GM12874 (cell line): ENCODE measurements at regions not wholly inside any gene's neighbourhood (a gene's known extent, or its start where the extent isn't known, plus 50 kb on each side); places are given as distances from the start of the nearest gene placed in this dataset.

Experiments used
- CTCF ChIP-seq: IDR thresholded peaks from 2 replicates; pipeline ENCODE4 v1.5.1; 2011; ENCODE audit warnings: low read depth, mild to moderate bottlenecking, control low read depth, low read length, moderate library complexity; ENCODE audit not compliant: insufficient read depth

GRCh38 chr2:57126410-57126809 is 920.2 kb upstream of the VRK2 start:
- no peak for TF ChIP-seq CTCF

DNA sequence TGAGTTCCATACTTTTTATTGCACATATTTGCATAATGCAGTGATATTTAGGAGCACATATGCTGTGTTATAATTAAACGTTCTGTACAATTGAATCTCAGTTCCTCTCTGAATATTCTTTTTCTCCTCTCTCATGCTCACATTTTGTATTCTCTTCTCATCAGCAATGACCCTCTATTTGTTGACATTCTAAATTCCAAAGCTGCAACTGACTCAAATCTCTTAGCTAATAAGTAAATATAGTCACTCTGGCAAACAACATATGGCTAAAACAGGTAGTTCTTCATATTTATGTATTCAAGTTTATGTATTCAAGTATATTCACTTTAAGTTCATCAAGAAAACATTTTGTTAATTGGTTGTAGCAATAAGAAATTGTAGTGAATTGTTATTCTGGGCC is 907.4 kb upstream of the VRK2 start:
- TF ChIP-seq CTCF, result no peak

DNA sequence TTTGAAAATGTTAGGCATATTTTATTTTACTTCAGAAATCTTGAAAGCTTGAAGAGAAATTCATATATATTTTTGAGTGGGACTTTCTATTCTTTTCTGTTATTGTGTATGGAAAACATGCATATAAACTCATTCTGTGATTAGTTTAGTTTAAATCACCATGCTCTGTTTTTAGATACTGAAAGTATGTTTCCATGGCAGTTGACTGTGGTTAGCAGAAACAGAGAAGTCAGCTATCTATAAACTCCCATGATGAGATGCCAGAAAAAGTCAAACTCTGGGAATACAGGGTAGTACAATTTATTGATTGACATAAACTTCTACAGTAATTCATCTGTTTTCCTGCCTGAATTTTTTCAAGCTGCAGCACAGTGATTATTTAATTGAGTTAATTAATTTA is 905.3 kb upstream of the VRK2 start:
- TF ChIP-seq CTCF, result no peak

- no peak for TF ChIP-seq CTCF
These were observed 899.7 kb upstream of the VRK2 start for GRCh38 chr2:57146951-57147350.

GRCh38 chr2:57156231-57156924 is 890.2 kb upstream of the VRK2 start:
- TF ChIP-seq CTCF, result no peak

DNA sequence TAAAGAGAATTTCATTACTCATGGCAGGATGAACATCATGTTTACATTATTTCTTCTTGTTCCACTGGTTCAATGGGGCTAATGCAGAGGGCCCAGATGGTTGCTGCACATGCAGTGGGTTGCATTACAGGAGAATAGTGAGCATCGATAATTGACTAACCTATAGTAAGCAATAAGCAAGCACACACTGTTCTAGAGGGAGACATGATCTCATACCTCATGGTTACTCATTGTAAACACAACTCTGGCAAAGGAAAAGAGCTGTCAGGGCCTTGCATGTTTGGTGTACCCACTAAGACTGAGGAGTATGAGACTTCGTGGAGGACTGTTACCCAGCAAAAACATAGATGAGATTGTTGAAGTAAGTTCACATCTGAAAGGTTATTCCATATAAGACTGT is 885.6 kb upstream of the VRK2 start:
- TF ChIP-seq CTCF, result no peak

- no peak for TF ChIP-seq CTCF
These were observed 869.4 kb upstream of the VRK2 start for GRCh38 chr2:57177176-57177575.
